ENCODE measurements at regions not wholly inside any gene's neighbourhood (a gene's known extent, or its start where the extent isn't known, plus 50 kb on each side); places are given as distances from the start of the nearest gene placed in this dataset.
"Not testable (repeated sequence)": the region's sequence is repeated elsewhere in the genome, so short reads cannot be mapped to it uniquely, and the experiment has no call there.

DNA sequence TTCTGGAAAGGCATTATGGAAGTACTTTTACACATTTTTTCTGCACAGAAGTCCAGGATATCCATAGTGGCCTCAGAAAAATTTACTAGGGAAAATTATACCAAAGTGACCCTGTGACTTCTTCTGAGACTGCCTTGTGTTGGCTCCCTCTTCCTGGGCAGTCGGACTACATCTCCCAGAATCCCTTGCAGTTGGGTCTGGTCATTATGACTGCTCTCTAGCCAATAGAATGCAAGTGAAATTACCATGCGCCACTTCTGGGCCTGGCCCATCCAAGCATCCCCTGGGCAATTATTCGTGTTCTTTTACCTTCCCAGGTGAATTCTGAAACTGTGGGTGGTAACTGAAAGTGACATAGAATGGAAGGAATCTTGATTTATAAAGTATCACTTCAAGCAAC lies 430.9 kb downstream of the ACTR3B start:
- WGBS: 77% methylated on average over 3 of the region's 3 CpGs
- no peak overlapping the region for H3K27ac ChIP-seq
- H3K27me3 ChIP-seq (replicated peaks; ENCODE audit: insufficient read depth): no peaks in the 10 kb centered on the region
- no peaks in the 10 kb centered on the region for H3K36me3 ChIP-seq
- no peak for DNase-seq (ENCODE audit: low spot score)
- H3K9me3 ChIP-seq: no peaks in the 10 kb centered on the region
- H3K4me3 ChIP-seq: no peak overlapping the region
- no peaks in the 10 kb centered on the region for H3K4me1 ChIP-seq (replicated peaks)
- intact Hi-C loops (cut with DNase I): no loop called here
- no peak for TF ChIP-seq POLR2AphosphoS5 (IDR thresholded peaks at IDR 0.05)

DNA sequence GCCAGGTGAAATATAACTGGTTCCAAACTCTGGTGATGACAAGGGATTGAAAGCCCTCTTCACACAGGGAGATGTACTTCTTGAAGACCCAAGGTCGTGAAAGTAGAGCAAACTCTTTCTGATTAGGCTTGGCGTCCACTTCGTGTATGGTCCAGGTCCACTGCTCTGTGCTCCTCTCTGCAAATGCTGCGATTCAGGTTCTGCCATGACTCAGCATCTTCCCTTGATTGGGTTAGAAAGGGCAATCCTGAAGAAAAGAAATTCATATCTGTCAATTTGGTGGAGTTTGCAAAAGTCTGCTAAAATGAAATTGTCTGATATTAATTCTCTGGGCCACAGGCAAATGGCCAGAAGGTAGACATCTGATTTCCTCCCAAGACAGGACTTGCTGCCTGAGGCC lies 431.4 kb downstream of the ACTR3B start:
- H3K36me3 ChIP-seq: no peaks in the 10 kb centered on the region
- 80% methylated on average over 4 of the region's 4 CpGs for WGBS
- intact Hi-C loops (cut with DNase I): no loop called here

DNA sequence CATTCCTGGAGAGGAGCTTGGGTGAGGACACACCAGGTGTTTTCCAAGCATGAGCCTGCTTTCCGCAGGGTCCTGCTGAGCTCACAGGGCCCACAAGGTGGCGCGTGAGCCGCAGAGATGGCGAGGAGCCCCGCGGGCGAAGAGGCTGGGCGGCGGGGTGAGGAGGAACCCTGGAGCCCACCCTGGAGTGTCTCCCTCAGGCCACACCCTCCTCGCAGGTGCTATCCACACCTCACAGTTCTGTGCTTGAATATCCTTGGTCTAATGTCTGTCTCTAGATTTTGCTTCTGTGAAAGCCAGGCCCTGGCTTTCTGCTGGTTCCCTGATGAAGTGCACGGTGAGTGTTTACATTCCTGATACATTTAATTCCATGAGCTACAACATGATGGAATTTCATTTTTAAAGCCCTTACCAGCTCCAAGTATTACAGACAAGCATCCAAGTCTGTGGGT lies 433.6 kb downstream of the ACTR3B start:
- DNase-seq (ENCODE audit: low spot score): no peak
- no peak overlapping the region for H3K27ac ChIP-seq
- no peaks in the 10 kb centered on the region for H3K9me3 ChIP-seq
- TF ChIP-seq POLR2AphosphoS5 (IDR thresholded peaks at IDR 0.05) (no peak), POLR2A (IDR thresholded peaks at IDR 0.05) (no peak)
- TF ChIP-seq, protein P1, sequence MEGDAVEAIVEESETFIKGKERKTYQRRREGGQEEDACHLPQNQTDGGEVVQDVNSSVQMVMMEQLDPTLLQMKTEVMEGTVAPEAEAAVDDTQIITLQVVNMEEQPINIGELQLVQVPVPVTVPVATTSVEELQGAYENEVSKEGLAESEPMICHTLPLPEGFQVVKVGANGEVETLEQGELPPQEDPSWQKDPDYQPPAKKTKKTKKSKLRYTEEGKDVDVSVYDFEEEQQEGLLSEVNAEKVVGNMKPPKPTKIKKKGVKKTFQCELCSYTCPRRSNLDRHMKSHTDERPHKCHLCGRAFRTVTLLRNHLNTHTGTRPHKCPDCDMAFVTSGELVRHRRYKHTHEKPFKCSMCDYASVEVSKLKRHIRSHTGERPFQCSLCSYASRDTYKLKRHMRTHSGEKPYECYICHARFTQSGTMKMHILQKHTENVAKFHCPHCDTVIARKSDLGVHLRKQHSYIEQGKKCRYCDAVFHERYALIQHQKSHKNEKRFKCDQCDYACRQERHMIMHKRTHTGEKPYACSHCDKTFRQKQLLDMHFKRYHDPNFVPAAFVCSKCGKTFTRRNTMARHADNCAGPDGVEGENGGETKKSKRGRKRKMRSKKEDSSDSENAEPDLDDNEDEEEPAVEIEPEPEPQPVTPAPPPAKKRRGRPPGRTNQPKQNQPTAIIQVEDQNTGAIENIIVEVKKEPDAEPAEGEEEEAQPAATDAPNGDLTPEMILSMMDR (IDR thresholded peaks at IDR 0.05): peak in 3 of 4 experiments; percentile 18 to 41 (median 30)
- no peak overlapping the region for H3K4me3 ChIP-seq
- WGBS: 6% methylated on average over 12 of the region's 12 CpGs
- intact Hi-C loops (cut with DNase I): no loop called here
- no peaks in the 10 kb centered on the region for H3K27me3 ChIP-seq (replicated peaks; ENCODE audit: insufficient read depth)
- no peaks in the 10 kb centered on the region for H3K4me1 ChIP-seq (replicated peaks)
- no peaks in the 10 kb centered on the region for H3K36me3 ChIP-seq

More for the DNA sequence above, 431.4 kb downstream of the ACTR3B start:
- no peak for TF ChIP-seq POLR2A (IDR thresholded peaks at IDR 0.05)
- TF ChIP-seq, protein P1 (IDR thresholded peaks at IDR 0.05): no peak
- no peak for TF ChIP-seq POLR2AphosphoS5 (IDR thresholded peaks at IDR 0.05)
- H3K4me1 ChIP-seq (replicated peaks): no peaks in the 10 kb centered on the region
- H3K9me3 ChIP-seq: no peaks in the 10 kb centered on the region
- H3K4me3 ChIP-seq: no peak overlapping the region
- H3K27me3 ChIP-seq (replicated peaks; ENCODE audit: insufficient read depth): no peaks in the 10 kb centered on the region
- H3K27ac ChIP-seq: no peak overlapping the region
- no peak for DNase-seq (ENCODE audit: low spot score)

DNA sequence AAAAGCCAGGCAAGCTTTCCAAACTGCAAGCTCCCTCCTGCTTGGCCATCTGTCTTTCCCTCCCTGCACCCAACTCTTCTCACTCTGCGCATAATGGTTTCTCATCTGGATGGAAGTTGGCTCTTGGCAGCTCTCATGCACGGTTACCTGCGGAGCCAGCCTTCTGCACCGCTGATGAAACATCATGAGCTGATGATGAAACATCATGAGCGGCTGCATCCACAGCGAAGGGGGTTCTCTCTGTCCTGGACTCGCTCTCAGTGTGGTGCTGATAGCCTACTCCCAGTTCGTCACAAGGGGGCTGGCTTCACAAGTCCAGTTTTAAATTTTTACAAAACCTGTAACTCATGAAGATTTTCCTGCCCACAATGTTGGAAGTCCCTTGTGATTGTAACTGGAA lies 457.5 kb downstream of the ACTR3B start:
- Histone ChIP-seq H3K27ac (no peak overlapping the region), H3K9me3 (no peaks in the 10 kb centered on the region)
- intact Hi-C loops (cut with DNase I): no loop called here

DNA sequence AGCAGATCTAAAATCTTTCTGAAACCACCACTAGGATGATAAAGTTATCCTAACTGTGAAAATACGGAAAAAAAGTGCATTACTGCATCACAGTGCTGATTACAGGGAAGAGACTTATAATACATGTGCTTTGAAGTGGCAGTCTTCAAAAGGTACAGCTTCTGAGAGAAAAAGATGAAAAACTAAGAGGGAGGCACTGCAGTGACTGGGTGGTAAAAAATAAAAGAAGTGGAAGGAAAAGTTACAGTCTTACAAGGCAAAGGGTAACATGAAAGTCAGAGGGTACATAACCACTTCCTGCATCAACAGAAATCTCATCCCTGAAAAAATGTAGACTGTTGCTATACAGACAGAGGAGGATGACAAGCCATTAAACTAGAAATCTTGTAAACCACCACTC lies 465.3 kb downstream of the ACTR3B start:
- 82% methylated on average over 1 of the region's 1 CpG for WGBS
- DNase-seq (ENCODE audit: low spot score): no peak
- H3K27ac ChIP-seq: no peak overlapping the region
- H3K4me1 ChIP-seq (replicated peaks): no peaks in the 10 kb centered on the region
- H3K36me3 ChIP-seq: no peaks in the 10 kb centered on the region
- no peak overlapping the region for H3K4me3 ChIP-seq
- TF ChIP-seq POLR2A (IDR thresholded peaks at IDR 0.05) (no peak), POLR2AphosphoS5 (IDR thresholded peaks at IDR 0.05) (no peak)
- TF ChIP-seq, protein P1 (IDR thresholded peaks at IDR 0.05): no peak
- H3K27me3 ChIP-seq (replicated peaks; ENCODE audit: insufficient read depth): no peaks in the 10 kb centered on the region
- no peaks in the 10 kb centered on the region for H3K9me3 ChIP-seq
- intact Hi-C loops (cut with DNase I): no loop called here

More for the DNA sequence above, 457.5 kb downstream of the ACTR3B start:
- WGBS: 96% methylated on average over 8 of the region's 8 CpGs
- H3K4me1 ChIP-seq (replicated peaks): no peaks in the 10 kb centered on the region
- H3K27me3 ChIP-seq (replicated peaks; ENCODE audit: insufficient read depth): no peaks in the 10 kb centered on the region
- H3K4me3 ChIP-seq: no peak overlapping the region
- H3K36me3 ChIP-seq: no peaks in the 10 kb centered on the region
- no peak for DNase-seq (ENCODE audit: low spot score)
- TF ChIP-seq POLR2AphosphoS5 (IDR thresholded peaks at IDR 0.05) (no peak), POLR2A (IDR thresholded peaks at IDR 0.05) (no peak)
- TF ChIP-seq, protein P1 (IDR thresholded peaks at IDR 0.05): no peak

DNA sequence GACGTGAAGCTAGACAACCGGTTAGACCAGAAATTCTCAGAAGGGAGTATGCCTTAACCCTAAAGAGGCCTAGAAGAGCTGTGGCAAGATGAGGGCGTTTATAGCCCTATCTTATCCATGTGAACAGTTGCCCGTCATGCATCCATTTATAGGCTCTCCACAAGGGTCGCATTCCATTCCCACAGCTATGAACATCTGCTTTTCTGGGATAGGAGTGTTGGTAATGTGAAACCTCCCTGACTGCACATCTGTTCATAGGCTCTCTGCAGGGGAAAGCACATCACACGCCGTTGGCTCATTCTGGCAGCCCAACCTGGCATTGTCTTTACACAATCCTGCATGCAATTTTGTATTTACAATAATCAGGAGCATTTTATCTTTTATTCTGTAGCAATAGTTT lies 485.6 kb downstream of the ACTR3B start:
- WGBS: 52% methylated on average over 7 of the region's 7 CpGs
- H3K4me3 ChIP-seq; H3K9me3 ChIP-seq; DNase-seq (ENCODE audit: low spot score); H3K36me3 ChIP-seq; H3K27me3 ChIP-seq (replicated peaks; ENCODE audit: insufficient read depth); H3K27ac ChIP-seq; intact Hi-C loops (cut with DNase I); H3K4me1 ChIP-seq (replicated peaks): not testable (repeated sequence)

All from prostate gland (tissue), 2 donors.